Stomach (tissue), 4 donors: ENCODE measurements at regions not wholly inside any gene's neighbourhood (a gene's known extent, or its start where the extent isn't known, plus 50 kb on each side); places are given as distances from the start of the nearest gene placed in this dataset.

Experiments
- CTCF ChIP-seq, 7 experiments: fragments of 450-650 bp in 4 of 7; fragments of 200-600 bp in 3 of 7; sonication (generic) in 3 of 7; IDR thresholded peaks; one replicate each; pipeline ENCODE4 v1.5.1; 2016 to 2019; ENCODE audit warnings: antibody characterized with exemption in 7 of 7, control low read depth in 2 of 7, mild to moderate bottlenecking in 1 of 7
- POLR2A ChIP-seq, 4 donors: fragments of 450-650 bp; IDR thresholded peaks; one replicate each; pipeline ENCODE4 v1.6.1; 2016; ENCODE audit warnings: antibody characterized with exemption in 4 of 4, control low read depth in 2 of 4, mild to moderate bottlenecking in 1 of 4, moderate library complexity in 1 of 4

- no peak for TF ChIP-seq CTCF (IDR thresholded peaks at IDR 0.05)
- no peak for TF ChIP-seq POLR2A (IDR thresholded peaks at IDR 0.05)
Observed at GRCh38 chr10:111478651-111479050, 401.8 kb downstream of the ADRA2A start.
